ENCODE measurements at regions not wholly inside any gene's neighbourhood (a gene's known extent, or its start where the extent isn't known, plus 50 kb on each side); places are given as distances from the start of the nearest gene placed in this dataset.

DNA sequence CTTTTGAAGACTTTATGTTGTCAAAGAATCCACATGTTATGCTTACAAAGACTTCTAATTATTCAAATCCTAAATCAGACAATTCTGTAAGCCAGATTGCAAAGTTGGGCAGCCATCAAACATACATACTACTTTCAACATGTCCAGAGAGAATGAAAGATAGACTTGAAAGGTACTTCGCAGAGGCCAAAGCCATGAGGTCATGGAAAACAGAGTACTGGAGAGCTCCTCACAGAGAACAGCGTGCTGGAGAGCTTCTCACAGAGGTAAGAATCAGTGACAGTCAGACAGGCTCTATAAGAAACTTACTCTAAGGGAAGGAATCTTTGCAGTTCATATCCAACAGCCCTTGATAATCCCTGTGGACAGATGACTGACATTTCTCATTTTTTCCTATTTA is 400.2 kb downstream of the GJA1 start:
- no peak for FAIRE-seq
- Histone ChIP-seq H3K4me1 (ENCODE audit: control insufficient read depth in 2 of 3, insufficient read depth in 2 of 3, low read depth in 1 of 3, low read length in 3 of 3) (no peaks in the 10 kb centered on the region), H3K9ac (ENCODE audit: low read length in 3 of 3) (no peak overlapping the region), H3K9me3 (ENCODE audit: control insufficient read depth in 2 of 3, insufficient read depth in 1 of 3, low read length in 3 of 3) (no peaks in the 10 kb centered on the region), H3K4me3 (ENCODE audit: low read length in 3 of 3) (no peak overlapping the region), H3K36me3 (ENCODE audit: control insufficient read depth in 2 of 3, insufficient read depth in 3 of 3, low read length in 3 of 3) (no peaks in the 10 kb centered on the region), H3K27me3 (ENCODE audit: control insufficient read depth, insufficient read depth, low read length) (no peaks in the 10 kb centered on the region), H3K27ac (ENCODE audit: low read depth in 2 of 2, low read length in 2 of 2) (no peak overlapping the region)
- no peak for DNase-seq
- TF ChIP-seq, protein P1, sequence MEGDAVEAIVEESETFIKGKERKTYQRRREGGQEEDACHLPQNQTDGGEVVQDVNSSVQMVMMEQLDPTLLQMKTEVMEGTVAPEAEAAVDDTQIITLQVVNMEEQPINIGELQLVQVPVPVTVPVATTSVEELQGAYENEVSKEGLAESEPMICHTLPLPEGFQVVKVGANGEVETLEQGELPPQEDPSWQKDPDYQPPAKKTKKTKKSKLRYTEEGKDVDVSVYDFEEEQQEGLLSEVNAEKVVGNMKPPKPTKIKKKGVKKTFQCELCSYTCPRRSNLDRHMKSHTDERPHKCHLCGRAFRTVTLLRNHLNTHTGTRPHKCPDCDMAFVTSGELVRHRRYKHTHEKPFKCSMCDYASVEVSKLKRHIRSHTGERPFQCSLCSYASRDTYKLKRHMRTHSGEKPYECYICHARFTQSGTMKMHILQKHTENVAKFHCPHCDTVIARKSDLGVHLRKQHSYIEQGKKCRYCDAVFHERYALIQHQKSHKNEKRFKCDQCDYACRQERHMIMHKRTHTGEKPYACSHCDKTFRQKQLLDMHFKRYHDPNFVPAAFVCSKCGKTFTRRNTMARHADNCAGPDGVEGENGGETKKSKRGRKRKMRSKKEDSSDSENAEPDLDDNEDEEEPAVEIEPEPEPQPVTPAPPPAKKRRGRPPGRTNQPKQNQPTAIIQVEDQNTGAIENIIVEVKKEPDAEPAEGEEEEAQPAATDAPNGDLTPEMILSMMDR (IDR thresholded peaks at IDR 0.05; ENCODE audit: borderline replicate concordance, extremely low read depth, insufficient read depth), result no peak
- intact Hi-C loops (cut with DNase I), result no loop called here

DNA sequence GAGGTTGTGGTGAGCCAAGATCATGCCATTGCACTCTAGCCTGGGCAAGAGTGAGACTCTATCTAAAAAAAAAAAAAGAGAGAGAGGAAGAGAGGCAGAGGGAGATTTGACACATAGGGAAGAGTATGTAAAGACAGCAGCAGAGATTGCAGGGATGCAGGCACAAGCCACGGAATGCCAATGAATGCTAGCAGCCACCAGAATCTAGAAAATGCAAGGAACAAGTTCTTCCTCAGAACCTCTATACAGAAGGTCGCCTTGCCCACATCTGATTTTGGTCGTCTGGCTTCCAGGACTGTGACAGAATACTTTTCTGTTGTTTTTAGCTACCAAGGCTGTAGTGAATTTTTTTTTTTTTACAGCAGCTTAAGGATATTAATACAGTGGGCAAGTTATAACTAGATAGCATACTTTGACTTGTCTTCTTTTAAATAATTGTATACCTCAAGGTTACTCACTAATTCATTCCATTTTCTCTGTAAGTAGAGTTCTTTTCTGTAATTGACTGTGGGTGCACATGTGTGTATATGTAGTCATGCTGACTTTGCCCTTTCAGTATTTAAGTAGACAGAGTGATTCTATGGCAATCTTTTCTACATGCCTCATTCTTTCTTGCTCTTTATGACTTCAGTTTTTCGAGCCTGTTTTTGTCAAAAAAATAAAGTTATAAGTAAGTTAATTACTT is 402.2 kb downstream of the GJA1 start:
- Histone ChIP-seq H3K9me3 (ENCODE audit: control insufficient read depth in 2 of 3, insufficient read depth in 1 of 3, low read length in 3 of 3) (no peaks in the 10 kb centered on the region), H3K36me3 (ENCODE audit: control insufficient read depth in 2 of 3, insufficient read depth in 3 of 3, low read length in 3 of 3) (no peaks in the 10 kb centered on the region), H3K4me1 (ENCODE audit: control insufficient read depth in 2 of 3, insufficient read depth in 2 of 3, low read depth in 1 of 3, low read length in 3 of 3) (no peaks in the 10 kb centered on the region), H3K4me3 (ENCODE audit: low read length in 3 of 3) (no peak overlapping the region), H3K27ac (ENCODE audit: low read depth in 2 of 2, low read length in 2 of 2) (no peak overlapping the region), H3K27me3 (ENCODE audit: control insufficient read depth, insufficient read depth, low read length) (no peaks in the 10 kb centered on the region), H3K9ac (ENCODE audit: low read length in 3 of 3) (no peak overlapping the region)
- intact Hi-C loops (cut with DNase I), result no loop called here
- TF ChIP-seq, protein P1 (IDR thresholded peaks at IDR 0.05; ENCODE audit: borderline replicate concordance, extremely low read depth, insufficient read depth), result no peak
- FAIRE-seq (no peak), DNase-seq (no peak)

DNA sequence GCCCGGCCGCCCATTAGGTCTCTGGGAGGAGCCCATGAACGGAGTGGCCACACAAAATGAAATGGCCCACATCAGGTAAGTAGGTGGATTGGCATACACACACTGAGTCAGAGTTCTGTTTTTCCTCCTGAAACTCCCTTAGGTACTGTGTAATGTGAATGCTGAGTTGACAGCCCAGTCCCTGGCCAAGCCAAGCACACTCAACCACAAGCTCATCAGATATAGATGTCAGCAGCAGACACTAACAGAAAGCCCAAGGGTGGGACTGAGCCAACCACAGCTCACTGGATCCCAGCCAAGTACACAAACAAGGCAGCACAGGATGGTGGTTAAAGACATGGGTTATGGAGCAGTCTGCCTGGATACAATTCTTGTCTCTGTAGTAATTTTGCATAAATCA is 403.4 kb downstream of the GJA1 start:
- H3K27me3 ChIP-seq (ENCODE audit: control insufficient read depth, insufficient read depth, low read length), result no peaks in the 10 kb centered on the region
- no peak overlapping the region for H3K9ac ChIP-seq (ENCODE audit: low read length in 3 of 3)
- H3K4me1 ChIP-seq (ENCODE audit: control insufficient read depth in 2 of 3, insufficient read depth in 2 of 3, low read depth in 1 of 3, low read length in 3 of 3), result no peaks in the 10 kb centered on the region
- TF ChIP-seq, protein P1 (IDR thresholded peaks at IDR 0.05; ENCODE audit: borderline replicate concordance, extremely low read depth, insufficient read depth), result no peak
- DNase-seq, result no peak
- no peak overlapping the region for H3K4me3 ChIP-seq (ENCODE audit: low read length in 3 of 3)
- no peaks in the 10 kb centered on the region for H3K36me3 ChIP-seq (ENCODE audit: control insufficient read depth in 2 of 3, insufficient read depth in 3 of 3, low read length in 3 of 3)
- intact Hi-C loops (cut with DNase I), result no loop called here
- no peaks in the 10 kb centered on the region for H3K9me3 ChIP-seq (ENCODE audit: control insufficient read depth in 2 of 3, insufficient read depth in 1 of 3, low read length in 3 of 3)
- no peak for FAIRE-seq
- no peak overlapping the region for H3K27ac ChIP-seq (ENCODE audit: low read depth in 2 of 2, low read length in 2 of 2)

DNA sequence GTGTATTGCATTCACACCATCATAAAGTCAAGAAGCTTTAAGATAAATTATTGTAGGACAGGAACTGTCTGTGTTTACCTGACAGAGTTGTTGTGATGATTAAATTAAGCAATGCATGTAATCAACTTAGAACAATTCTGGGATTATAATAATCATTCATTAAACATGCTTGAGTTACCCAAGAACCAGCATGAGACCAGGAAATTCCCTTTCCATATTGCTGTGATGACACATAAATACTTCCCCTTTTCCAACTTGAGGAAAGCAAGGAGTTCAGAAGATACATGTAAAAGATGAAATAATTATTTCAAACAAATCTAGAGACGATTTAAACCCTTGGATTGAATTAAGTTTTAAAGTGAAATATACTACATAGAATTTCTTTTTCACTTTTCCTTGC is 404.4 kb downstream of the GJA1 start:
- intact Hi-C loops (cut with DNase I), result no loop called here
- FAIRE-seq, result no peak

More for the DNA sequence above, 404.4 kb downstream of the GJA1 start:
- Histone ChIP-seq H3K9ac (ENCODE audit: low read length in 3 of 3) (no peak overlapping the region), H3K9me3 (ENCODE audit: control insufficient read depth in 2 of 3, insufficient read depth in 1 of 3, low read length in 3 of 3) (no peaks in the 10 kb centered on the region), H3K4me3 (ENCODE audit: low read length in 3 of 3) (no peak overlapping the region), H3K36me3 (ENCODE audit: control insufficient read depth in 2 of 3, insufficient read depth in 3 of 3, low read length in 3 of 3) (no peaks in the 10 kb centered on the region), H3K4me1 (ENCODE audit: control insufficient read depth in 2 of 3, insufficient read depth in 2 of 3, low read depth in 1 of 3, low read length in 3 of 3) (no peaks in the 10 kb centered on the region), H3K27me3 (ENCODE audit: control insufficient read depth, insufficient read depth, low read length) (no peaks in the 10 kb centered on the region), H3K27ac (ENCODE audit: low read depth in 2 of 2, low read length in 2 of 2) (no peak overlapping the region)
- no peak for DNase-seq
- TF ChIP-seq, protein P1 (IDR thresholded peaks at IDR 0.05; ENCODE audit: borderline replicate concordance, extremely low read depth, insufficient read depth), result no peak
